ENCODE measurements at regions not wholly inside any gene's neighbourhood (a gene's known extent, or its start where the extent isn't known, plus 50 kb on each side); places are given as distances from the start of the nearest gene placed in this dataset.

DNA sequence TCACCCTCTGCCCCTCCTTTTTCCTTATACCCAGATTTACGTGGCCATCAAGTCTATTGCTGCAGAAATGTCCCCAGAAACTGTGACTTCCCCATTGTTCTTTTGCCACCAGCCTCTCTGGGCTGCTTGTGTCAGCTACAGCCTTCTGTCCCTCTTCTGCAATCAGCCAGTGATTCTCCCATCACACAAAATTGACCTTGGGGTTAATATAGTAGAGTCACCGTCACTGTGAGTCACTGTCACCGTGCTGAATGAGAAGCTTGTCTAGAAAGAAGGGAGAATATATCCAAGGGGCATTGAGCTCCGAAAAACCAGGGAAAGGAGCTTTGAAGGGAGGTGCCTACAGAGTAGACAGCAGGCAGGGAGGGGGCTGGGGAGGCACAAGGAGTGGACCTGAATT lies 290.5 kb downstream of the HAPSTR1 start:
- DNase-seq = no peak

GRCh38 chr16:9383281-9383680 lies 291.8 kb downstream of the HAPSTR1 start:
- DNase-seq = no peak

DNA sequence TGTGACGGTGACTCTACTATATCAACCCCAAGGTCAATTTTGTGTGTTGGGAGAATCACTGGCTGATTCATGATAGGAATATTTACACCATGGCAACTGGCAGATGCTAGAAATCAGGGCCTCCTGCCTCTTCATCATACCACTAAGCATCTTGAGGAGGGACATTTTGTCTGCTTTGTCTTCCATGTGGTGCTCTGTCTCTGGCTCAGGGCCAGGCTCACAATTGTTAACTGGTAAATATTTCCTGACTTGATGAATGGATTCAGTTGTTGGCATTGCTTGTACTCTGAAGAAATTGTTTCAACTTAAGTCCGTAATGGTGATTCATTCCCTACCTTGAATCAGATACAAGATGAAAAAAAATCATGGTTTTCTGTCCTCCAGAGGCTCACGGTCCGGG lies 292.7 kb downstream of the HAPSTR1 start:
- DNase-seq = no peak

GRCh38 chr16:9389543-9390207 lies 298.2 kb downstream of the HAPSTR1 start:
- no peak for DNase-seq

DNA sequence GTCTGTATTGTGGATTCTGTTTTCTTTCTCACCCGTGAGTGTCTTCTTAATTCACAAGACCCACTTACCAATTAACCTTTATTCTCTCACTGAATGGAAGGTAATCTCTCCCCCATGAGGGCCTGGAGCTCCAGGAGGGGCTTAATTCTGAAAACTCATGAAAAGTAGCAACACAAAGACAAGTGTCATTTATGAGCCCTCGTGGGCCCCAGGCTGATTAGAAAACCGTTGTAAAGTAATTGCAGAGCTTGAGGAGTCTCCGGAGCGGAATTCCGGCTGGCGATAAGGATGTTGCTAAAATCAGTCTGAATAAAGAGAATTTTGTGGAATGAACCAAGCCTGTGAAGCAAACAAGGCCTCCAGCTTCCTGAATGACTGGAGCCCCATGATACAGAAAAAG lies 301.5 kb downstream of the HAPSTR1 start:
- no peak for DNase-seq

- DNase-seq = no peak
Observed at GRCh38 chr16:9393591-9393990, 302.1 kb downstream of the HAPSTR1 start.

DNA sequence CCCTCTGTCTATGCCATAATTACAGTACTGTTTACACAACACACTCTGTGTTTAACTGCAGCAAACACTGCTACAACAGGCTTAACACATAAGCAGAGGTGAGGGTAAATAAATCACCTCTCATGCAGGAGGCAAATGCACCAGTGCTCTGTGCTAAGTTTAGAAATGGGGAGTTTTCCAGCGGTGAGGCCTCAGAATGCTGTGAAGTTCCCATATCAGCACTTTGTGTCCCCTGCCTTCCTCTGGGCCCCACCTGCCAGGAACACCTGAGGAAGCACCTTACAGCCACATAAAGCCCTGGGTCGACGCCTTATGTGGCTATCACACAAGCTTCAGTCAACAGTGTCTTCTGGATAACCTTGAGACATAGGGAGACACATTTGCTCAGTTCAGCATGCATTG lies 304.5 kb downstream of the HAPSTR1 start:
- no peak for DNase-seq

GRCh38 chr16:9399573-9399972 lies 308.1 kb downstream of the HAPSTR1 start:
- no peak for DNase-seq

- DNase-seq = no peak
Observed at GRCh38 chr16:9401173-9401572, 309.7 kb downstream of the HAPSTR1 start.

GRCh38 chr16:9402293-9402860 lies 310.9 kb downstream of the HAPSTR1 start:
- no peak for DNase-seq

- no peak for DNase-seq
Observed at GRCh38 chr16:9404811-9405210, 313.4 kb downstream of the HAPSTR1 start.

GRCh38 chr16:9406038-9406712 lies 314.7 kb downstream of the HAPSTR1 start:
- DNase-seq = no peak

DNA sequence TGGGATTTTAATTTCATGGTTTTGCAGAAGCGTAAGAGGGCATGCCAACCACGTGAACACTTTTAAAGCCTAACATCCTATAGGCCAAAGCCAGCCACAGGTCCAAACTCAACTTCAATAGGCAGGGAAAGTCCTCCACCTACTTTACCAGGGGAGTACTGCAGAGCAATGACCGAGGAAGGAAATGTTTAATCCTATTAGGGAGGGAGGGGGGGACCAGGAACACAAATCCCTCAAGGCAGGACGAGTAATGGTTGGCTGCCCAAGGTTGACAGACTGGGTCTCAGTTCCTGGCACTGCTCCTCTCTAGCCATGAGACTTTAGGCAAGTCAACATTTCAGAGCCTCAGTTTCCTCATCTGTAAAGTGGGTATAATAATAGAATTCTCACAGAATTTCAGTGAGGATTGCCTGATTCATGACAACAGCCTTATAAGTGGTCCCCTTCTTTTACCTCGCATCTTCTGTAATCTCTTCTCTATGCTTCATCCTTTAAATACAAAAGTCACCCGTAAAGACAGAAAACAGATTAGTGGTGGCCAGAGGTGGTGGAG lies 315.8 kb downstream of the HAPSTR1 start:
- DNase-seq = no peak

- DNase-seq = no peak
Observed at GRCh38 chr16:9408297-9408878, 316.9 kb downstream of the HAPSTR1 start.

DNA sequence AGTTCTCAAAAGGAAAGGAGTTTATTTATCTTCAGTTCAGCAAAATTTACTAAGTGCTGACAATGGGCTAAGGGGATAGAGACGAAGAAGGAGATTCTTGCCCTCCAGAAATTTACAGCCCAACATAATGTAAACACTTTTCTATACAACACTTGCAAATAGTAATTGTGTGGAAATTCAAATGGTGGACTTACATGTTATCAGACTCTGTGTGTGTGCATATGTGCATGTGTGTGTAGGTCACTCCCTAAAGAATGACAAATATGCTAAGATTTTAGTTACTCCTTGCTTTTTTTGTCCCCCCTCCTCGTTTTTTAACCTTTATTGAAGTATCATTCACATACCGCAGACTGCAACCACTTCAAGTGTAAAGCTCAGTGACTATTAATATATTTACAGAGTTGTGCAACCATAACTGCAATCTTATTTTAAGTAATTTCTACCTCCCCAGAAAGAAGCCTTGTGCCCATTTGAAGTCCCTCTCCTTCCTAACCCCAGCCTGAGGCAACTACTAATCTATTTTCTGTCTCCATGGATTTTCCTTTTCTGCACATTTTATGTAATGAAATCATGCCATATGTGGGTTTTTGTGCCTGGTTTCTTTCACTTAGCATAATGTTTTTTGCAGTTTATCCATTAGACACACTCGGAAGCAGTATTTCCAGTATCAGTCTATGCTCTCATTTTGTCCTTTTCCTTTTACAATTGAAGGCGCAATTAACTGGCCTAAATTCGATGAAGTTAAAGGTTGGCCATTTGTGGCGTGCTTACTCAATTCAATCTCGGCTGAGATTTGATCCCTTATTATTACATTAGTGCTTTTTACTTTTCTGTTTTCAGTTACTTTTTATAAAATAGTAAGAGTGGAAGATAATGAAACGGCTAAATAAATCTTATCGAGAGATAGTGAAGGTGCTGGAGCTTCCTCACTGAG lies 318.4 kb downstream of the HAPSTR1 start:
- DNase-seq = no peak

DNA sequence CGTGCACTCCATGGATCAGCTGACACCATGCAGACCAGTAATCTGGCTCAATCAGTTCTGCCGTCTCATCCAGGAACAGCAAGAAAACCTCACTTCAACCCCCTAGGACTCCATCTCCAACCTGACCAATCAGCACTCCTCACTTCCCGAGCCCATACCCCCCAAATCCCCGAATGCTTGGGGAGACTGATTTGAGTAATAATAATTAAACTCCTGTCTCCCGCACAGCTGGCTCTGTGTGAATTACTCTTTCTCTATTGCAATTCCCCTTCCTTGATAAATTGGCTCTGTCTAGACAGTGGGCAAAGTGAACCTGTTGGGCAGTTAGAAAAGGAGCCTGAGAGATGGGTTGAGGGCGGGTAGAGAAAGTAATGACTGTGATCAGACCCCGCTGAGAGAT lies 320.0 kb downstream of the HAPSTR1 start:
- DNase-seq = no peak

DNA sequence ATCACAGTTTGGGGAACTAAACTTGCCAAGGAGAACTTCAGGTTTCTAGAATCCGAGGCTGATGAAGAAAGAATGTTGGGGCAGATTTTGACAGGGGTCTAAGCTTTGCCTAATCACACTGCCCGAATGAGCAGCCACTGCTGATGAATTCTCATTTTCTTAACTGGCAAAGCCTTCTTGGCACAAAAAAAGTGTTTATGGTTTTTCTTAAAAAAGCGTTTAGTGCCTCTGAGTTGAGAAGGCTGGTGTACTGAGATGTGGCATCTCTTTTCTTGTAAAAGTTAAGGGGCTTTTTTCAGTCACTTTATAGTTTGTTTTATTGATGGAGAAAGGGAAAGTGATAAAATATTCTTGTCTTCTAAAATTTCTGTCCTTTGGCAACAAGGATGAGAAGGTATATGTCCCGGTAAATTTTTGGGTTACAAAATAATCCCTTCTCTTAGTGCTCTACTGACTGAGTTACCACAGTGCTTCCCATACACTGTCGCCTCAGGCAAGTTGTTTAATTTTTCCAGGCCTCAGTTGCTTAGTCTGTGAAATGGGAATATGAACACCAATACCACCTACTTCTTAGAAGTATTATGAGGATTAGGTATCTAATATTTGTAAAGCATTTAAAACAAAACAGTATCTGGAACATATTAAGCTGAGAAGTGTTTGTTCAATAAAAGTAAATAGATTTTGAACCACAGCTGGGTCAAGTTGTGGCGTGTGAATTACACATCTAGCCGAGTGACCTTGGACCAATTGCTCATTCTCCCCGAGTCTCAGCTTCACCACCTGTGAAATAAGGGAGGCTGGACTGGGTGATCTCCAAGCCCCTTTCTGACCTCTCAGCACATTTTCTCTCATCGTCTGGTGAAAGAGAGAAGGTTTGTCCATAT lies 320.8 kb downstream of the HAPSTR1 start:
- no peak for DNase-seq

DNA sequence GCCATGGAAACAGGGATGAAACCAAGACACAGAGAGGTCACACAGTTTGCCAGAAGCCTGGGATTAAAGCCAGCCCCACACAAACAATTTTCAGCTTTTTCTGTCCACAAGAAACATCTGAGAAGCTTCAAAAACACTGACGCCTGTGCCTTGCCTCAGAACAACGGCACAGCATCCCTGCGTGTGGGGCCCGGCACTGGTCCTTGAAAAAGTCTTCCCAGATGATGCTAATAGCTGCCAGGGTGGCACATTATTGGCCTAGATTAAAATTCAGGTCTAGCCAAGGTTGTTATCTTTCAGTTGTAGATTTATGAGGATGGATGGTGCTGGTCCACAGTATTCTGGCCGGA lies 321.4 kb downstream of the HAPSTR1 start:
- DNase-seq = no peak

GRCh38 chr16:9415545-9415944 lies 324.1 kb downstream of the HAPSTR1 start:
- DNase-seq = no peak

- DNase-seq = no peak
Observed at GRCh38 chr16:9417898-9418297, 326.5 kb downstream of the HAPSTR1 start.

GRCh38 chr16:9419161-9419560 lies 327.7 kb downstream of the HAPSTR1 start:
- DNase-seq = no peak

Data from hematopoietic multipotent progenitor cell treated with erythropoietin and hydrocortisone succinate and interleukin-3 and kit ligand, for 4 days (in vitro differentiated cells).